H1 (cell line): ENCODE measurements at regions not wholly inside any gene's neighbourhood (a gene's known extent, or its start where the extent isn't known, plus 50 kb on each side); places are given as distances from the start of the nearest gene placed in this dataset.
"Not testable (repeated sequence)": the region's sequence is repeated elsewhere in the genome, so short reads cannot be mapped to it uniquely, and the experiment has no call there.

Source experiments
- CTCF ChIA-PET: fragments of 300-600 bp; sonication (Branson Sonifier 250); formaldehyde crosslinking; loops from one replicate; lab custom pipeline; 2021; ENCODE audit not compliant: partially characterized antibody; lab: Charles Lee
- POLR2A ChIA-PET: fragments of 300-600 bp; sonication (Branson Sonifier 250); formaldehyde crosslinking; loops from one replicate; lab custom pipeline; 2021; ENCODE audit warnings: inconsistent platforms; ENCODE audit not compliant: partially characterized antibody; lab: Charles Lee
- DNase-seq, 2 experiments: peaks; one replicate each; pipeline versions ENCODE4 v3.0.0 to v3.0.0-alpha.2; 2010 to 2022; ENCODE audit warnings: low spot score in 2 of 2, low read depth in 1 of 2, mixed read lengths in 1 of 2
- FAIRE-seq: peaks from 2 replicates; lab custom pipeline; 2011; peaks lifted over from hg19 to GRCh38; lab: Jason Lieb, UNC
- H2AFZ ChIP-seq: 2 replicates; pipeline ENCODE4 v1.8.1; 2012; ENCODE audit warnings: low read length, inconsistent platforms
- H2AK5ac ChIP-seq: 2 replicates; pipeline ENCODE4 v1.6.1; 2013; ENCODE audit warnings: low read depth, low read length
- H2BK120ac ChIP-seq: replicated peaks from 2 replicates; pipeline ENCODE3; 2013; ENCODE audit warnings: low read depth, low read length, inconsistent platforms
- H2BK12ac ChIP-seq: 2 replicates; pipeline ENCODE4 v1.6.1; 2013; ENCODE audit warnings: low read depth, low read length
- H2BK15ac ChIP-seq: 2 replicates; pipeline ENCODE4 v1.6.1; 2013; ENCODE audit warnings: low read length
- H2BK20ac ChIP-seq: 2 replicates; pipeline ENCODE4 v1.6.1; 2013; ENCODE audit warnings: low read length
- H2BK5ac ChIP-seq: 2 replicates; pipeline ENCODE4 v1.6.1; 2013; ENCODE audit warnings: low read depth, low read length
- H3K14ac ChIP-seq: 2 replicates; pipeline ENCODE4 v1.6.1; 2013; ENCODE audit warnings: inconsistent platforms; ENCODE audit not compliant: insufficient read length
- H3K18ac ChIP-seq: 2 replicates; pipeline ENCODE4 v1.6.1; 2013; ENCODE audit warnings: low read length; ENCODE audit errors: extremely low read depth
- H3K23ac ChIP-seq: 2 replicates; pipeline ENCODE4 v1.6.1; 2013; ENCODE audit warnings: inconsistent platforms; ENCODE audit not compliant: insufficient read length
- H3K23me2 ChIP-seq: 2 replicates; pipeline ENCODE4 v1.6.1; 2013; ENCODE audit warnings: low read depth, low read length
- H3K27ac ChIP-seq: 2 replicates; pipeline ENCODE4 v1.6.1; 2011; ENCODE audit warnings: low read depth, low read length, inconsistent platforms
- H3K27me3 ChIP-seq, 4 experiments: replicated peaks in 1 of 4; 1 replicate in 1 of 4; 2 replicates in 3 of 4; pipeline versions ENCODE4 v1.6.1 to v1.8.1; 2011 to 2013; ENCODE audit warnings: low read length in 3 of 4, mild to moderate bottlenecking in 3 of 4, inconsistent platforms in 2 of 4, mixed read lengths in 2 of 4, moderate library complexity in 1 of 4; ENCODE audit not compliant: control insufficient read depth in 3 of 4, insufficient read depth in 3 of 4; ENCODE audit errors: extremely low read depth in 1 of 4
- H3K36me3 ChIP-seq, 4 experiments: 2 replicates each; pipeline versions ENCODE4 v1.6.1 to v1.8.1; 2011 to 2013; ENCODE audit warnings: mild to moderate bottlenecking in 4 of 4, low read length in 3 of 4, moderate library complexity in 2 of 4, control low read depth in 1 of 4, inconsistent platforms in 1 of 4; ENCODE audit not compliant: insufficient read depth in 4 of 4, control insufficient read depth in 2 of 4
- H3K4ac ChIP-seq: replicated peaks from 2 replicates; pipeline ENCODE3; 2013; ENCODE audit warnings: low read length, low read depth, mixed read lengths, inconsistent platforms; ENCODE audit not compliant: insufficient read length
- H3K4me1 ChIP-seq, 4 experiments: replicated peaks in 1 of 4; 1 replicate in 1 of 4; 2 replicates in 3 of 4; pipeline versions ENCODE4 v1.6.1 to v1.8.1; 2011 to 2013; ENCODE audit warnings: low read length in 3 of 4, inconsistent platforms in 2 of 4, mixed read lengths in 1 of 4; ENCODE audit not compliant: insufficient read depth in 4 of 4, control insufficient read depth in 3 of 4
- H3K4me2 ChIP-seq, 2 experiments: 2 replicates each; pipeline versions ENCODE4 v1.6.1 to v1.8.1; 2011 to 2013; ENCODE audit warnings: low read depth in 2 of 2, low read length in 2 of 2, control low read depth in 1 of 2, inconsistent platforms in 1 of 2, mild to moderate bottlenecking in 1 of 2; ENCODE audit not compliant: insufficient read depth in 1 of 2
- H3K4me3 ChIP-seq, 4 experiments: fragments of 200-600, 300-600 bp in 1 of 4; sonication (generic), shearing (Covaris generic), sonication (Bioruptor Twin) in 1 of 4; 2 replicates each; pipeline versions ENCODE4 v1.5.1 to v1.8.1; 2011 to 2016; ENCODE audit warnings: low read length in 4 of 4, low read depth in 3 of 4, control low read depth in 2 of 4, inconsistent platforms in 2 of 4, mild to moderate bottlenecking in 2 of 4, mixed read lengths in 1 of 4, moderate library complexity in 1 of 4; ENCODE audit not compliant: insufficient read depth in 2 of 4; ENCODE audit errors: extremely low read depth in 1 of 4
- H3K56ac ChIP-seq: replicated peaks from 2 replicates; pipeline ENCODE3; 2013; ENCODE audit warnings: low read depth, mild to moderate bottlenecking, mixed read lengths, low read length, inconsistent platforms; ENCODE audit not compliant: insufficient read length
- H3K79me1 ChIP-seq: 2 replicates; pipeline ENCODE4 v1.6.1; 2013; ENCODE audit warnings: low read depth, low read length, control low read depth
- H3K79me2 ChIP-seq, 2 experiments: 2 replicates each; pipeline versions ENCODE4 v1.6.1 to v1.8.1; 2012 to 2013; ENCODE audit warnings: low read length in 2 of 2, mild to moderate bottlenecking in 2 of 2, inconsistent platforms in 1 of 2; ENCODE audit not compliant: insufficient read depth in 2 of 2, control insufficient read depth in 1 of 2
- H3K9ac ChIP-seq, 4 experiments: replicated peaks in 1 of 4; 1 replicate in 1 of 4; 2 replicates in 3 of 4; pipeline versions ENCODE4 v1.6.1 to v1.8.1; 2011 to 2013; ENCODE audit warnings: low read depth in 3 of 4, low read length in 3 of 4, control low read depth in 2 of 4, mild to moderate bottlenecking in 2 of 4, moderate library complexity in 2 of 4, inconsistent platforms in 1 of 4; ENCODE audit errors: extremely low read depth in 1 of 4
- H3K9me3 ChIP-seq, 2 experiments: 2 replicates each; pipeline versions ENCODE4 v1.6.1 to v1.8.1; 2012 to 2013; ENCODE audit warnings: mild to moderate bottlenecking in 2 of 2, moderate library complexity in 2 of 2, control low read depth in 1 of 2, inconsistent platforms in 1 of 2, low read depth in 1 of 2, low read length in 1 of 2, mixed read lengths in 1 of 2; ENCODE audit not compliant: insufficient read depth in 2 of 2
- H4K20me1 ChIP-seq, 2 experiments: replicated peaks in 1 of 2; 2 replicates each; pipeline versions ENCODE3 to v1.8.1; 2011 to 2013; ENCODE audit warnings: inconsistent platforms in 2 of 2, low read length in 2 of 2, mild to moderate bottlenecking in 1 of 2; ENCODE audit not compliant: insufficient read depth in 2 of 2, control insufficient read depth in 1 of 2
- H4K5ac ChIP-seq: 2 replicates; pipeline ENCODE4 v1.6.1; 2013; ENCODE audit warnings: low read length, low read depth, mixed read lengths, inconsistent platforms; ENCODE audit not compliant: insufficient read length
- H4K8ac ChIP-seq: 2 replicates; pipeline ENCODE4 v1.8.0; 2013; ENCODE audit warnings: mild to moderate bottlenecking, moderate library complexity, low read length, inconsistent platforms; ENCODE audit not compliant: insufficient read depth; ENCODE audit errors: extremely low read depth
- H4K91ac ChIP-seq: replicated peaks from 2 replicates; pipeline ENCODE3; 2013; ENCODE audit warnings: low read length, mixed read lengths, inconsistent platforms; ENCODE audit not compliant: insufficient read length
- WGBS, 2 experiments: shearing (Covaris generic) in 1 of 2; methylation state at CpG; one replicate each; pipeline versions ENCODE4 v1.1.6 to v1.1.7; 2013 to 2015; ENCODE audit warnings: low lambda C conversion rate in 2 of 2, mixed read lengths in 2 of 2, inconsistent platforms in 1 of 2, low coverage in 1 of 2, missing lambda C conversion rate in 1 of 2; ENCODE audit not compliant: insufficient replicate concordance in 2 of 2, insufficient coverage in 1 of 2, insufficient read length in 1 of 2; ENCODE audit errors: extremely low coverage in 1 of 2, missing lambda C conversion rate in 1 of 2; 5-methylcytosine and 5-hydroxymethylcytosine counted together

DNA sequence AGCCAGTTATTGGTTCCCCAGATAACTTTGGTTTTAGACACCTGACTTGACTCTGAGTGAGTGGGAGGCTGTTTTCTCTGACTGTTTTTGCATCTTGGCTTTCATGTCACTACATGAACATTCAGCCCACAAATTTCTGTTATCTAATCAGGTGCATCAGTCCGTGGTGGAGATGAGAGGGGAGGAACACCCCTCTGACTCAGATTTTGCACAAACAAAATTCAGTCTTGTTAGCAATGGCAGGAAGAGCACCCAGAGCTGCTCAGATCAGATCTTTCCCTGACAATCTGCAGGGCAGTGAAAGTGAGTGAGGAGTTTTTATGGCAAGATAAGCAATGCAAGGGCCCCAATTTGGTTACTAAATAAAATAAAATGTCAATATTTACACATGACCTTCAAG, 307.2 kb upstream of the NOTCH2NLA start:
- H3K9me3 ChIP-seq = not testable (repeated sequence)

DNA sequence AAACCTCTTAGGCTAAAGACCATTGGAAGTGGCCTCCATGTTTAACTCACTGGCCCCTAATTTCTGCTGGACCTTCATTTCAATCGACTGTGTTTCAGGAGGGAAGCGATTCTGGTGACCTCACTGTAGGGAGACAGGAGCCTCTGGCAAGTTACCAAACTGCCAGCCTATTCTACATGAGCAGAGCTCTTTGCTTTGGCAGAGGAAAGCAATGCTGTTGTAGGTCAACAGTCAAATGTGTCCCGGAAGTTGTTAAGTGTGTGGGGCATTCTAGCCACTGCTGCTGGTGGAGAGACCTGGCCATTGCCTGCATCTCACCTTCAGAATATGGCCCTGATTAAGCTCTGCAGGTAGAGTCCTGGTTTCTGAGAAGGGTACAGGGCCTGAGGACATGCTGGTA, 306.8 kb upstream of the NOTCH2NLA start:
- H3K4me3 ChIP-seq, POLR2A ChIA-PET, H3K27me3 ChIP-seq, H3K9ac ChIP-seq, H3K4ac ChIP-seq, H3K23ac ChIP-seq, H2BK20ac ChIP-seq, H4K8ac ChIP-seq, H2BK12ac ChIP-seq, H3K9me3 ChIP-seq, H3K56ac ChIP-seq, H3K79me1 ChIP-seq, FAIRE-seq, H3K79me2 ChIP-seq, H4K91ac ChIP-seq, H2AK5ac ChIP-seq, H2BK5ac ChIP-seq, H3K4me1 ChIP-seq, H4K5ac ChIP-seq, H3K23me2 ChIP-seq, H3K36me3 ChIP-seq, H3K14ac ChIP-seq, H3K4me2 ChIP-seq, H3K27ac ChIP-seq, H3K18ac ChIP-seq, H2BK120ac ChIP-seq, CTCF ChIA-PET, H4K20me1 ChIP-seq, DNase-seq, H2BK15ac ChIP-seq, H2AFZ ChIP-seq: not testable (repeated sequence)
- no CpG with 5 or more reads among the region's 3 CpGs for WGBS, 2 experiments

More for the DNA sequence above, 307.2 kb upstream of the NOTCH2NLA start:
- H3K4me2 ChIP-seq, H3K27ac ChIP-seq, H3K79me1 ChIP-seq, H3K56ac ChIP-seq, H2BK120ac ChIP-seq, H4K20me1 ChIP-seq, H3K4me1 ChIP-seq, H2BK20ac ChIP-seq, H3K4ac ChIP-seq, H3K18ac ChIP-seq, CTCF ChIA-PET, FAIRE-seq, H4K5ac ChIP-seq, POLR2A ChIA-PET, H3K23ac ChIP-seq, H3K9ac ChIP-seq, H3K4me3 ChIP-seq, H3K27me3 ChIP-seq, H2BK15ac ChIP-seq, H4K8ac ChIP-seq, H2BK5ac ChIP-seq, H2BK12ac ChIP-seq, H3K14ac ChIP-seq, H2AFZ ChIP-seq, H2AK5ac ChIP-seq, H3K79me2 ChIP-seq, H3K23me2 ChIP-seq, H4K91ac ChIP-seq, DNase-seq, H3K36me3 ChIP-seq: not testable (repeated sequence)
- no CpG with 5 or more reads among the region's 1 CpG for WGBS, 2 experiments
